GM23338 (cell line): ENCODE measurements at regions not wholly inside any gene's neighbourhood (a gene's known extent, or its start where the extent isn't known, plus 50 kb on each side); places are given as distances from the start of the nearest gene placed in this dataset.

Source experiments
- EZH2 ChIP-seq: fragments of 200-600 bp; sonication (generic); IDR thresholded peaks from one replicate; pipeline ENCODE4 v1.8.0; 2017; ENCODE audit warnings: antibody characterized with exemption, mild to moderate bottlenecking, low read depth; ENCODE audit not compliant: unreplicated experiment
- EZH2phosphoT487 ChIP-seq: fragments of 200-600 bp; sonication (generic); IDR thresholded peaks from one replicate; pipeline ENCODE4 v1.8.1; 2018; ENCODE audit warnings: antibody characterized with exemption; ENCODE audit not compliant: unreplicated experiment
- JUNB ChIP-seq: IDR thresholded peaks from one replicate; pipeline ENCODE4 v1.6.1; 2016; ENCODE audit warnings: antibody characterized with exemption; ENCODE audit not compliant: unreplicated experiment
- NANOG ChIP-seq: IDR thresholded peaks from 2 replicates; pipeline ENCODE4 v1.6.1; 2016; ENCODE audit warnings: antibody characterized with exemption, borderline replicate concordance
- POLR2AphosphoS5 ChIP-seq: IDR thresholded peaks from 2 replicates; pipeline ENCODE4 v1.6.1; 2016; ENCODE audit warnings: antibody characterized with exemption, low read depth
- ZNF114 ChIP-seq: fragments of 250-450 bp; sonication (Bioruptor Pico); IDR thresholded peaks from 2 replicates; pipeline ENCODE4 v1.5.0; 2020; ENCODE audit warnings: mild to moderate bottlenecking, moderate library complexity
- TF ChIP-seq, protein P1 (sequence below): fragments of 250-450 bp; sonication (Bioruptor Pico); IDR thresholded peaks from 2 replicates; pipeline ENCODE4 v1.5.0; 2020; ENCODE audit warnings: mild to moderate bottlenecking, moderate library complexity
- TF ChIP-seq, protein P2 (sequence below): IDR thresholded peaks from one replicate; pipeline ENCODE4 v1.6.1; 2018; ENCODE audit warnings: antibody characterized with exemption; ENCODE audit not compliant: unreplicated experiment
- TF ChIP-seq, protein P3 (sequence below): IDR thresholded peaks from 2 replicates; pipeline ENCODE4 v1.6.1; 2016; ENCODE audit warnings: antibody characterized with exemption

DNA sequence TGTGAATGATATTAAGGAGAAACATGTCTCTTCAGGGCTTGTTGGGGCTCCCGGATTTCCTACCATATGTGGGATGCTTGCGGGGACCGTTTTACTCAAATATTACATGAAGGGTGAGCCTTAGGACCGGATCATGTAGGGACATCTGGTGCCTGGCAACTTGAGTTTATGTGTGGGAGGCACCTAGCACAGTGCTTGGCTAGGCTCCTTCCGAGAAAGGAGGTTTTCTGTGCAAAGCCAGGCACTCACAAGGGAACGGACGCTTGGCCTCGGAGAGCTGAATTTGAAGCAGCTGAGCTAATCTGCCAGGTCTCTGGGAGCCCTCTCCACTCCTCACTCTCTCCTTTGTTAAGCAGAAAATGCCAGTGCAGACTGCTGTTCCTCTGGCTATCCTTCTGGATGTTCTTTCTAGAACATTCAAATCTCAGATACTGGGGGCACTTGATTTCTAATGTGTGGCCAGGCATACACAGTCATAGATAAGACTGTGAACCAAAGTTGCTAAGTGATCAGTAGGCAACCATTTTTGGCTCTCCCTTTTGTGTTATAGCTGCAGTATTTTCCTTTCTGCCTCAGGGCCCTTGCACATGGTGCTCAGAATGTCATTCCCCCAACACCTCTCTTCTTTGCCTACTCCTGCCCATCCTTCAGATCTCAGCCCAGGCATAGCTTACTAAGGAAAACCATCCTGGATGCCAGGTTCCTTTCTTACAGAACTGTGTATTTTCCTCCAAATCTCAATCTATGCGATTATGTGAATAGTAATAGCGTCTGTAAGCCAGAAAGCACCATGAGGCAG lies 216.6 kb upstream of the CSF3R start (continued):
- TF ChIP-seq, protein P1, sequence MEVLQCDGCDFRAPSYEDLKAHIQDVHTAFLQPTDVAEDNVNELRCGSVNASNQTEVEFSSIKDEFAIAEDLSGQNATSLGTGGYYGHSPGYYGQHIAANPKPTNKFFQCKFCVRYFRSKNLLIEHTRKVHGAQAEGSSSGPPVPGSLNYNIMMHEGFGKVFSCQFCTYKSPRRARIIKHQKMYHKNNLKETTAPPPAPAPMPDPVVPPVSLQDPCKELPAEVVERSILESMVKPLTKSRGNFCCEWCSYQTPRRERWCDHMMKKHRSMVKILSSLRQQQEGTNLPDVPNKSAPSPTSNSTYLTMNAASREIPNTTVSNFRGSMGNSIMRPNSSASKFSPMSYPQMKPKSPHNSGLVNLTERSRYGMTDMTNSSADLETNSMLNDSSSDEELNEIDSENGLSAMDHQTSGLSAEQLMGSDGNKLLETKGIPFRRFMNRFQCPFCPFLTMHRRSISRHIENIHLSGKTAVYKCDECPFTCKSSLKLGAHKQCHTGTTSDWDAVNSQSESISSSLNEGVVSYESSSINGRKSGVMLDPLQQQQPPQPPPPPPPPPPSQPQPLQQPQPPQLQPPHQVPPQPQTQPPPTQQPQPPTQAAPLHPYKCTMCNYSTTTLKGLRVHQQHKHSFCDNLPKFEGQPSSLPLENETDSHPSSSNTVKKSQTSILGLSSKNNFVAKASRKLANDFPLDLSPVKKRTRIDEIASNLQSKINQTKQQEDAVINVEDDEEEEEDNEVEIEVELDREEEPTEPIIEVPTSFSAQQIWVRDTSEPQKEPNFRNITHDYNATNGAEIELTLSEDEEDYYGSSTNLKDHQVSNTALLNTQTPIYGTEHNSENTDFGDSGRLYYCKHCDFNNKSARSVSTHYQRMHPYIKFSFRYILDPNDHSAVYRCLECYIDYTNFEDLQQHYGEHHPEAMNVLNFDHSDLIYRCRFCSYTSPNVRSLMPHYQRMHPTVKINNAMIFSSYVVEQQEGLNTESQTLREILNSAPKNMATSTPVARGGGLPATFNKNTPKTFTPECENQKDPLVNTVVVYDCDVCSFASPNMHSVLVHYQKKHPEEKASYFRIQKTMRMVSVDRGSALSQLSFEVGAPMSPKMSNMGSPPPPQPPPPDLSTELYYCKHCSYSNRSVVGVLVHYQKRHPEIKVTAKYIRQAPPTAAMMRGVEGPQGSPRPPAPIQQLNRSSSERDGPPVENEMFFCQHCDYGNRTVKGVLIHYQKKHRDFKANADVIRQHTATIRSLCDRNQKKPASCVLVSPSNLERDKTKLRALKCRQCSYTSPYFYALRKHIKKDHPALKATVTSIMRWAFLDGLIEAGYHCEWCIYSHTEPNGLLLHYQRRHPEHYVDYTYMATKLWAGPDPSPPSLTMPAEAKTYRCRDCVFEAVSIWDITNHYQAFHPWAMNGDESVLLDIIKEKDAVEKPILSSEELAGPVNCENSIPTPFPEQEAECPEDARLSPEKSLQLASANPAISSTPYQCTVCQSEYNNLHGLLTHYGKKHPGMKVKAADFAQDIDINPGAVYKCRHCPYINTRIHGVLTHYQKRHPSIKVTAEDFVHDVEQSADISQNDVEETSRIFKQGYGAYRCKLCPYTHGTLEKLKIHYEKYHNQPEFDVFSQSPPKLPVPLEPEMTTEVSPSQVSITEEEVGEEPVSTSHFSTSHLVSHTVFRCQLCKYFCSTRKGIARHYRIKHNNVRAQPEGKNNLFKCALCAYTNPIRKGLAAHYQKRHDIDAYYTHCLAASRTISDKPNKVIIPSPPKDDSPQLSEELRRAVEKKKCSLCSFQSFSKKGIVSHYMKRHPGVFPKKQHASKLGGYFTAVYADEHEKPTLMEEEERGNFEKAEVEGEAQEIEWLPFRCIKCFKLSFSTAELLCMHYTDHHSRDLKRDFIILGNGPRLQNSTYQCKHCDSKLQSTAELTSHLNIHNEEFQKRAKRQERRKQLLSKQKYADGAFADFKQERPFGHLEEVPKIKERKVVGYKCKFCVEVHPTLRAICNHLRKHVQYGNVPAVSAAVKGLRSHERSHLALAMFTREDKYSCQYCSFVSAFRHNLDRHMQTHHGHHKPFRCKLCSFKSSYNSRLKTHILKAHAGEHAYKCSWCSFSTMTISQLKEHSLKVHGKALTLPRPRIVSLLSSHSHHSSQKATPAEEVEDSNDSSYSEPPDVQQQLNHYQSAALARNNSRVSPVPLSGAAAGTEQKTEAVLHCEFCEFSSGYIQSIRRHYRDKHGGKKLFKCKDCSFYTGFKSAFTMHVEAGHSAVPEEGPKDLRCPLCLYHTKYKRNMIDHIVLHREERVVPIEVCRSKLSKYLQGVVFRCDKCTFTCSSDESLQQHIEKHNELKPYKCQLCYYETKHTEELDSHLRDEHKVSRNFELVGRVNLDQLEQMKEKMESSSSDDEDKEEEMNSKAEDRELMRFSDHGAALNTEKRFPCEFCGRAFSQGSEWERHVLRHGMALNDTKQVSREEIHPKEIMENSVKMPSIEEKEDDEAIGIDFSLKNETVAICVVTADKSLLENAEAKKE = no peak
- TF ChIP-seq JUNB (no peak), EZH2 (no peak), ZNF114 (CRISPR knock-in tag) (no peak), NANOG (no peak), EZH2phosphoT487 (no peak), POLR2AphosphoS5 (no peak)
- TF ChIP-seq, protein P2, sequence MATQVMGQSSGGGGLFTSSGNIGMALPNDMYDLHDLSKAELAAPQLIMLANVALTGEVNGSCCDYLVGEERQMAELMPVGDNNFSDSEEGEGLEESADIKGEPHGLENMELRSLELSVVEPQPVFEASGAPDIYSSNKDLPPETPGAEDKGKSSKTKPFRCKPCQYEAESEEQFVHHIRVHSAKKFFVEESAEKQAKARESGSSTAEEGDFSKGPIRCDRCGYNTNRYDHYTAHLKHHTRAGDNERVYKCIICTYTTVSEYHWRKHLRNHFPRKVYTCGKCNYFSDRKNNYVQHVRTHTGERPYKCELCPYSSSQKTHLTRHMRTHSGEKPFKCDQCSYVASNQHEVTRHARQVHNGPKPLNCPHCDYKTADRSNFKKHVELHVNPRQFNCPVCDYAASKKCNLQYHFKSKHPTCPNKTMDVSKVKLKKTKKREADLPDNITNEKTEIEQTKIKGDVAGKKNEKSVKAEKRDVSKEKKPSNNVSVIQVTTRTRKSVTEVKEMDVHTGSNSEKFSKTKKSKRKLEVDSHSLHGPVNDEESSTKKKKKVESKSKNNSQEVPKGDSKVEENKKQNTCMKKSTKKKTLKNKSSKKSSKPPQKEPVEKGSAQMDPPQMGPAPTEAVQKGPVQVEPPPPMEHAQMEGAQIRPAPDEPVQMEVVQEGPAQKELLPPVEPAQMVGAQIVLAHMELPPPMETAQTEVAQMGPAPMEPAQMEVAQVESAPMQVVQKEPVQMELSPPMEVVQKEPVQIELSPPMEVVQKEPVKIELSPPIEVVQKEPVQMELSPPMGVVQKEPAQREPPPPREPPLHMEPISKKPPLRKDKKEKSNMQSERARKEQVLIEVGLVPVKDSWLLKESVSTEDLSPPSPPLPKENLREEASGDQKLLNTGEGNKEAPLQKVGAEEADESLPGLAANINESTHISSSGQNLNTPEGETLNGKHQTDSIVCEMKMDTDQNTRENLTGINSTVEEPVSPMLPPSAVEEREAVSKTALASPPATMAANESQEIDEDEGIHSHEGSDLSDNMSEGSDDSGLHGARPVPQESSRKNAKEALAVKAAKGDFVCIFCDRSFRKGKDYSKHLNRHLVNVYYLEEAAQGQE = no peak
- TF ChIP-seq, protein P3, sequence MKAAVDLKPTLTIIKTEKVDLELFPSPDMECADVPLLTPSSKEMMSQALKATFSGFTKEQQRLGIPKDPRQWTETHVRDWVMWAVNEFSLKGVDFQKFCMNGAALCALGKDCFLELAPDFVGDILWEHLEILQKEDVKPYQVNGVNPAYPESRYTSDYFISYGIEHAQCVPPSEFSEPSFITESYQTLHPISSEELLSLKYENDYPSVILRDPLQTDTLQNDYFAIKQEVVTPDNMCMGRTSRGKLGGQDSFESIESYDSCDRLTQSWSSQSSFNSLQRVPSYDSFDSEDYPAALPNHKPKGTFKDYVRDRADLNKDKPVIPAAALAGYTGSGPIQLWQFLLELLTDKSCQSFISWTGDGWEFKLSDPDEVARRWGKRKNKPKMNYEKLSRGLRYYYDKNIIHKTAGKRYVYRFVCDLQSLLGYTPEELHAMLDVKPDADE = no peak
